ENCODE measurements at regions not wholly inside any gene's neighbourhood (a gene's known extent, or its start where the extent isn't known, plus 50 kb on each side); places are given as distances from the start of the nearest gene placed in this dataset.

- no peak for DNase-seq
These were observed 55.0 kb upstream of the ANO3 start for GRCh38 chr11:26276798-26277424.

GRCh38 chr11:26278354-26278753 lies 53.6 kb upstream of the ANO3 start:
- DNase-seq: no peak

Measured in NCI-H446 treated with DMSO at 0.1 percent for 48 hours (cell line).